ENCODE measurements at regions not wholly inside any gene's neighbourhood (a gene's known extent, or its start where the extent isn't known, plus 50 kb on each side); places are given as distances from the start of the nearest gene placed in this dataset.
"Not testable (repeated sequence)": the region's sequence is repeated elsewhere in the genome, so short reads cannot be mapped to it uniquely, and the experiment has no call there.

- no peak for DNase-seq
Observed at GRCh38 chr5:124148574-124148973, 597.9 kb downstream of the ZNF608 start.

GRCh38 chr5:124140060-124140459 lies 606.4 kb downstream of the ZNF608 start:
- no peak for DNase-seq

- DNase-seq: no peak
Observed at GRCh38 chr5:124139477-124139876, 607.0 kb downstream of the ZNF608 start.

- DNase-seq: no peak
Observed at GRCh38 chr5:124136609-124137008, 609.8 kb downstream of the ZNF608 start.

- no peak for DNase-seq
Observed at GRCh38 chr5:124134941-124135340, 611.5 kb downstream of the ZNF608 start.

GRCh38 chr5:124133406-124133805 lies 613.0 kb downstream of the ZNF608 start:
- DNase-seq: no peak

- DNase-seq: no peak
Observed at GRCh38 chr5:124132843-124133242, 613.6 kb downstream of the ZNF608 start.

- DNase-seq: no peak
Observed at GRCh38 chr5:124131466-124131865, 615.0 kb downstream of the ZNF608 start.

- DNase-seq: no peak
Observed at GRCh38 chr5:124130816-124131215, 615.6 kb downstream of the ZNF608 start.

GRCh38 chr5:124128867-124129266 lies 616.9 kb downstream of the CSNK1G3 start:
- DNase-seq: no peak

- DNase-seq: no peak
Observed at GRCh38 chr5:124126504-124127217, 614.7 kb downstream of the CSNK1G3 start.

GRCh38 chr5:124124711-124125229 lies 612.8 kb downstream of the CSNK1G3 start:
- DNase-seq: no peak

- DNase-seq: no peak
Observed at GRCh38 chr5:124121198-124121597, 609.2 kb downstream of the CSNK1G3 start.

- DNase-seq: no peak
Observed at GRCh38 chr5:124114911-124115310, 602.9 kb downstream of the CSNK1G3 start.

GRCh38 chr5:124111886-124112285 lies 599.9 kb downstream of the CSNK1G3 start:
- no peak for DNase-seq

GRCh38 chr5:124110942-124111341 lies 599.0 kb downstream of the CSNK1G3 start:
- DNase-seq: no peak

- no peak for DNase-seq
Observed at GRCh38 chr5:124105326-124105725, 593.3 kb downstream of the CSNK1G3 start.

- no peak for DNase-seq
Observed at GRCh38 chr5:124104821-124105220, 592.8 kb downstream of the CSNK1G3 start.

GRCh38 chr5:124104344-124104743 lies 592.4 kb downstream of the CSNK1G3 start:
- DNase-seq: no peak

GRCh38 chr5:124103671-124104070 lies 591.7 kb downstream of the CSNK1G3 start:
- no peak for DNase-seq

GRCh38 chr5:124103056-124103455 lies 591.1 kb downstream of the CSNK1G3 start:
- DNase-seq: not testable (repeated sequence)

- DNase-seq: no peak
Observed at GRCh38 chr5:124102486-124102885, 590.5 kb downstream of the CSNK1G3 start.

GRCh38 chr5:124093658-124094057 lies 581.7 kb downstream of the CSNK1G3 start:
- no peak for DNase-seq

- DNase-seq: no peak
Observed at GRCh38 chr5:124090115-124090514, 578.1 kb downstream of the CSNK1G3 start.

GRCh38 chr5:124089578-124089977 lies 577.6 kb downstream of the CSNK1G3 start:
- no peak for DNase-seq
